ENCODE measurements at regions not wholly inside any gene's neighbourhood (a gene's known extent, or its start where the extent isn't known, plus 50 kb on each side); places are given as distances from the start of the nearest gene placed in this dataset.

- TF ChIP-seq POLR2AphosphoS5 (IDR thresholded peaks at IDR 0.05; ENCODE audit: low read depth), result no peak
- no peak for TF ChIP-seq CTCF (IDR thresholded peaks at IDR 0.05; ENCODE audit: insufficient read depth, low read length)
Observed at GRCh38 chr7:25786936-25787335, 365.1 kb upstream of the NFE2L3 start.

Measured in HL-60 (cell line).